Lower lobe of right lung (tissue), 2 donors: ENCODE measurements at regions not wholly inside any gene's neighbourhood (a gene's known extent, or its start where the extent isn't known, plus 50 kb on each side); places are given as distances from the start of the nearest gene placed in this dataset.
"Not testable (repeated sequence)": the region's sequence is repeated elsewhere in the genome, so short reads cannot be mapped to it uniquely, and the experiment has no call there.

Experiments
- ATAC-seq, 2 donors: fragments of 200-7000 bp; cut with Tn5 transposase; one replicate each; pipeline ENCODE4 v1.9.1; 2020 to 2022; ENCODE audit warnings: mild to moderate bottlenecking in 2 of 2, moderate library complexity in 2 of 2
- DNase-seq: peaks from one replicate; pipeline ENCODE4 v3.0.0-alpha.2; 2020
- H3K27ac ChIP-seq: fragments of 200-600 bp; one replicate; pipeline ENCODE4 v1.8.0; 2022
- H3K27me3 ChIP-seq: fragments of 200-600 bp; one replicate; pipeline ENCODE4 v1.8.0; 2022; ENCODE audit warnings: low read depth
- H3K36me3 ChIP-seq: fragments of 200-600 bp; one replicate; pipeline ENCODE4 v1.8.0; 2022; ENCODE audit warnings: mild to moderate bottlenecking
- H3K4me1 ChIP-seq: fragments of 200-600 bp; one replicate; pipeline ENCODE4 v1.8.0; 2022
- H3K4me3 ChIP-seq: fragments of 200-600 bp; one replicate; pipeline ENCODE4 v1.8.0; 2022; ENCODE audit warnings: mild to moderate bottlenecking
- H3K9me3 ChIP-seq: fragments of 200-600 bp; one replicate; pipeline ENCODE4 v1.8.0; 2022
- CTCF ChIP-seq: fragments of 200-600 bp; IDR thresholded peaks from one replicate; pipeline ENCODE4 v1.8.0; 2022; ENCODE audit warnings: antibody characterized with exemption, mild to moderate bottlenecking
- intact Hi-C: fragments of 100-400 bp; cut with DNase I; formaldehyde crosslinking; loops from one replicate; pipeline ENCODE4 v1.11.0; 2022
- donor health status: DM: no; HTN: yes; CAD: no; lungs with severe emphysema.

GRCh38 chr3:135576751-135577150 is 388.8 kb upstream of the PPP2R3A start:
- Histone ChIP-seq H3K4me1 (no peaks in the 10 kb centered on the region), H3K4me3 (no peak overlapping the region), H3K27ac (no peak overlapping the region), H3K27me3 (no peaks in the 10 kb centered on the region), H3K36me3 (no peaks in the 10 kb centered on the region), H3K9me3 (no peaks in the 10 kb centered on the region)
- intact Hi-C loops: no loop called here
- TF ChIP-seq CTCF: no peak
- ATAC-seq: no peak
- no peak for DNase-seq

GRCh38 chr3:135581806-135582205 is 383.7 kb upstream of the PPP2R3A start:
- TF ChIP-seq CTCF: no peak
- Histone ChIP-seq H3K27ac (no peak overlapping the region), H3K4me1 (no peaks in the 10 kb centered on the region), H3K36me3 (no peaks in the 10 kb centered on the region), H3K9me3 (no peaks in the 10 kb centered on the region), H3K27me3 (no peaks in the 10 kb centered on the region), H3K4me3 (no peak overlapping the region)
- no peak for DNase-seq
- no peak for ATAC-seq
- intact Hi-C loops: no loop called here

GRCh38 chr3:135582800-135583199 is 382.7 kb upstream of the PPP2R3A start:
- intact Hi-C loops: no loop called here
- DNase-seq: no peak
- Histone ChIP-seq H3K36me3 (no peaks in the 10 kb centered on the region), H3K9me3 (no peaks in the 10 kb centered on the region), H3K4me1 (no peaks in the 10 kb centered on the region), H3K4me3 (no peak overlapping the region), H3K27ac (no peak overlapping the region), H3K27me3 (no peaks in the 10 kb centered on the region)
- ATAC-seq: no peak
- no peak for TF ChIP-seq CTCF

GRCh38 chr3:135596563-135596962 is 369.0 kb upstream of the PPP2R3A start:
- Histone ChIP-seq H3K36me3 (no peaks in the 10 kb centered on the region), H3K27ac (no peak overlapping the region), H3K4me1 (no peaks in the 10 kb centered on the region), H3K4me3 (no peak overlapping the region), H3K9me3 (no peaks in the 10 kb centered on the region), H3K27me3 (no peaks in the 10 kb centered on the region)
- TF ChIP-seq CTCF: no peak
- DNase-seq: no peak
- no peak for ATAC-seq
- intact Hi-C loops: no loop called here

- Histone ChIP-seq H3K9me3 (no peaks in the 10 kb centered on the region), H3K27ac (no peak overlapping the region), H3K4me3 (no peak overlapping the region), H3K27me3 (no peaks in the 10 kb centered on the region), H3K36me3 (no peaks in the 10 kb centered on the region), H3K4me1 (no peaks in the 10 kb centered on the region)
- intact Hi-C loops: no loop called here
- TF ChIP-seq CTCF: no peak
- ATAC-seq (no peak), DNase-seq (no peak)
Observed at GRCh38 chr3:135597855-135598254, 367.7 kb upstream of the PPP2R3A start.

- intact Hi-C loops: no loop called here
Observed at GRCh38 chr3:135598597-135598996, 366.9 kb upstream of the PPP2R3A start.

GRCh38 chr3:135604512-135604911 is 361.0 kb upstream of the PPP2R3A start:
- intact Hi-C loops, DNase-seq, H3K36me3 ChIP-seq, H3K27ac ChIP-seq, H3K4me1 ChIP-seq, H3K27me3 ChIP-seq, H3K9me3 ChIP-seq, H3K4me3 ChIP-seq, ATAC-seq: not testable (repeated sequence)

More at GRCh38 chr3:135598597-135598996, 366.9 kb upstream of the PPP2R3A start:
- H3K27ac ChIP-seq: no peak overlapping the region
- no peak overlapping the region for H3K4me3 ChIP-seq
- ATAC-seq: no peak
- no peaks in the 10 kb centered on the region for H3K9me3 ChIP-seq
- H3K27me3 ChIP-seq: no peaks in the 10 kb centered on the region
- no peaks in the 10 kb centered on the region for H3K4me1 ChIP-seq
- TF ChIP-seq CTCF: no peak
- no peaks in the 10 kb centered on the region for H3K36me3 ChIP-seq
- no peak for DNase-seq
